Panc1 (cell line): ENCODE measurements at regions not wholly inside any gene's neighbourhood (a gene's known extent, or its start where the extent isn't known, plus 50 kb on each side); places are given as distances from the start of the nearest gene placed in this dataset.

Source experiments
- CTCF ChIP-seq: fragments of 450-650 bp; IDR thresholded peaks from 2 replicates; pipeline ENCODE4 v1.5.1; 2017; ENCODE audit warnings: mild to moderate bottlenecking
- POLR2AphosphoS5 ChIP-seq: IDR thresholded peaks from 2 replicates; pipeline ENCODE4 v1.6.1; 2012; ENCODE audit warnings: mild to moderate bottlenecking, low read depth, low read length, moderate library complexity
- SIN3A ChIP-seq: IDR thresholded peaks from 2 replicates; pipeline ENCODE4 v1.6.1; 2012; ENCODE audit warnings: low read depth, mild to moderate bottlenecking, low read length, moderate library complexity, borderline replicate concordance; ENCODE audit not compliant: insufficient read depth
- TF ChIP-seq, protein P1 (sequence below), 2 experiments: IDR thresholded peaks; 2 replicates each; pipeline ENCODE4 v1.6.1; 2011 to 2012; ENCODE audit warnings: low read depth in 2 of 2, control low read depth in 1 of 2, low read length in 1 of 2, mild to moderate bottlenecking in 1 of 2, moderate library complexity in 1 of 2; ENCODE audit not compliant: insufficient read depth in 1 of 2

DNA sequence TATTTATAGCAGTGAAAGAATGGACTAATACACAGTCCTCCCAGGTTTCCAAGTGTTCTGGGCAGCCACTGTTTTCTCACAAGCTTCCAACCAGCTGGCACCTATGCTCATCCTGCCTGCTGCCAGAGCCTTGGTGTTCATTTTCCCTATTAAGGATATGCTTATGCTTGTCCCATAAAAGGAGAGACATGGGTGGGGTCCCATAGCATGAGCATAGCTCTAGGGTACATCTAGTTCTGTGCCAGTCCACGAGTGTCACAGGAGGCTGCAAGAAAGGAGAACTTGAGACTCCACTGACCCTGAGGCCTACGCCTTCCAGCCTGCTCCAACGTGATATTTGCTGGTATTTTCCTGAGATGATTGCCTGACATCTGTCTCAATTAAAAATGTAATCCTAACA lies 192.4 kb upstream of the PTGFR start:
- no peak for TF ChIP-seq POLR2AphosphoS5
- no peak for TF ChIP-seq CTCF
- no peak for TF ChIP-seq SIN3A
- TF ChIP-seq, protein P1, sequence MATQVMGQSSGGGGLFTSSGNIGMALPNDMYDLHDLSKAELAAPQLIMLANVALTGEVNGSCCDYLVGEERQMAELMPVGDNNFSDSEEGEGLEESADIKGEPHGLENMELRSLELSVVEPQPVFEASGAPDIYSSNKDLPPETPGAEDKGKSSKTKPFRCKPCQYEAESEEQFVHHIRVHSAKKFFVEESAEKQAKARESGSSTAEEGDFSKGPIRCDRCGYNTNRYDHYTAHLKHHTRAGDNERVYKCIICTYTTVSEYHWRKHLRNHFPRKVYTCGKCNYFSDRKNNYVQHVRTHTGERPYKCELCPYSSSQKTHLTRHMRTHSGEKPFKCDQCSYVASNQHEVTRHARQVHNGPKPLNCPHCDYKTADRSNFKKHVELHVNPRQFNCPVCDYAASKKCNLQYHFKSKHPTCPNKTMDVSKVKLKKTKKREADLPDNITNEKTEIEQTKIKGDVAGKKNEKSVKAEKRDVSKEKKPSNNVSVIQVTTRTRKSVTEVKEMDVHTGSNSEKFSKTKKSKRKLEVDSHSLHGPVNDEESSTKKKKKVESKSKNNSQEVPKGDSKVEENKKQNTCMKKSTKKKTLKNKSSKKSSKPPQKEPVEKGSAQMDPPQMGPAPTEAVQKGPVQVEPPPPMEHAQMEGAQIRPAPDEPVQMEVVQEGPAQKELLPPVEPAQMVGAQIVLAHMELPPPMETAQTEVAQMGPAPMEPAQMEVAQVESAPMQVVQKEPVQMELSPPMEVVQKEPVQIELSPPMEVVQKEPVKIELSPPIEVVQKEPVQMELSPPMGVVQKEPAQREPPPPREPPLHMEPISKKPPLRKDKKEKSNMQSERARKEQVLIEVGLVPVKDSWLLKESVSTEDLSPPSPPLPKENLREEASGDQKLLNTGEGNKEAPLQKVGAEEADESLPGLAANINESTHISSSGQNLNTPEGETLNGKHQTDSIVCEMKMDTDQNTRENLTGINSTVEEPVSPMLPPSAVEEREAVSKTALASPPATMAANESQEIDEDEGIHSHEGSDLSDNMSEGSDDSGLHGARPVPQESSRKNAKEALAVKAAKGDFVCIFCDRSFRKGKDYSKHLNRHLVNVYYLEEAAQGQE (IDR thresholded peaks at IDR 0.05; ENCODE audit: insufficient read depth in 1 of 2, low read depth in 2 of 2, low read length in 1 of 2), result no peak
